HEK293 (cell line): ENCODE measurements at regions not wholly inside any gene's neighbourhood (a gene's known extent, or its start where the extent isn't known, plus 50 kb on each side); places are given as distances from the start of the nearest gene placed in this dataset.

Experiments
- CTCF ChIA-PET: fragments of 350-600 bp; formaldehyde crosslinking; extraction: SDS; loops from one replicate; lab custom pipeline; 2021; ENCODE audit warnings: antibody characterized with exemption; lab: Yijun Ruan, JAX
- POLR2A ChIA-PET: fragments of 300-600 bp; formaldehyde crosslinking; extraction: SDS; loops from one replicate; lab custom pipeline; 2020; ENCODE audit warnings: antibody characterized with exemption, inconsistent platforms; lab: Yijun Ruan, JAX
- H3K27ac ChIP-seq: fragments of 200-500 bp; sonication (Bioruptor generic); 2 replicates; pipeline ENCODE4 v1.5.1; 2014; ENCODE audit warnings: low read depth, low read length, control low read depth, inconsistent platforms; ENCODE audit errors: extremely low read depth
- H3K36me3 ChIP-seq, 2 experiments: fragments of 200-500 bp in 1 of 2; sonication (Bioruptor generic) in 1 of 2; 1 replicate in 1 of 2; 2 replicates in 1 of 2; pipeline ENCODE4 v1.5.1; 2014 to 2017; ENCODE audit warnings: inconsistent platforms in 2 of 2, low read length in 2 of 2; ENCODE audit not compliant: control insufficient read depth in 2 of 2, insufficient read depth in 1 of 2
- H3K4me1 ChIP-seq: fragments of 200-500 bp; sonication (Bioruptor generic); 2 replicates; pipeline ENCODE4 v1.5.1; 2014; ENCODE audit warnings: mild to moderate bottlenecking, low read length, inconsistent platforms; ENCODE audit not compliant: control insufficient read depth, insufficient read depth
- H3K4me3 ChIP-seq: 2 replicates; pipeline ENCODE4 v1.5.1; 2011; ENCODE audit warnings: low read depth, mild to moderate bottlenecking, control low read depth, low read length, moderate library complexity
- H3K9me3 ChIP-seq: fragments of 200-500 bp; sonication (Bioruptor generic); 2 replicates; pipeline ENCODE4 v1.5.1; 2014; ENCODE audit warnings: low read depth, low read length, inconsistent platforms; ENCODE audit not compliant: control insufficient read depth, insufficient read depth
- KLF9 ChIP-seq: fragments of 450-650 bp; formaldehyde crosslinking; IDR thresholded peaks from 2 replicates; pipeline ENCODE4 v1.5.1; 2016; ENCODE audit warnings: missing biosample characterization, missing genetic modification characterization, low read depth
- PRDM10 ChIP-seq: fragments of 450-650 bp; formaldehyde crosslinking; IDR thresholded peaks from 2 replicates; pipeline ENCODE4 v1.5.1; 2016; ENCODE audit warnings: missing biosample characterization, missing genetic modification characterization
- TCF7L2 ChIP-seq: IDR thresholded peaks from 2 replicates; pipeline ENCODE4 v1.6.1; 2011; ENCODE audit warnings: low read depth, mild to moderate bottlenecking, inconsistent platforms, low read length, moderate library complexity, borderline replicate concordance
- ZNF140 ChIP-seq: fragments of 450-650 bp; formaldehyde crosslinking; IDR thresholded peaks from 2 replicates; pipeline ENCODE4 v1.5.1; 2016; ENCODE audit warnings: missing biosample characterization, missing genetic modification characterization
- ZNF146 ChIP-seq: fragments of 450-650 bp; formaldehyde crosslinking; IDR thresholded peaks from 2 replicates; pipeline ENCODE4 v1.5.1; 2016; ENCODE audit warnings: missing biosample characterization, missing genetic modification characterization
- ZNF202 ChIP-seq: fragments of 450-650 bp; formaldehyde crosslinking; IDR thresholded peaks from 2 replicates; pipeline ENCODE4 v1.5.1; 2016; ENCODE audit warnings: missing biosample characterization, missing genetic modification characterization, borderline replicate concordance
- ZNF311 ChIP-seq: fragments of 450-650 bp; formaldehyde crosslinking; IDR thresholded peaks from 2 replicates; pipeline ENCODE4 v1.5.1; 2017; ENCODE audit warnings: missing biosample characterization, missing genetic modification characterization, borderline replicate concordance
- ZNF449 ChIP-seq: fragments of 450-650 bp; formaldehyde crosslinking; IDR thresholded peaks from 2 replicates; pipeline ENCODE4 v1.5.1; 2017; ENCODE audit warnings: missing biosample characterization, mild to moderate bottlenecking, missing genetic modification characterization, moderate library complexity
- ZNF521 ChIP-seq: fragments of 450-650 bp; formaldehyde crosslinking; IDR thresholded peaks from 2 replicates; pipeline ENCODE4 v1.5.1; 2017; ENCODE audit warnings: missing biosample characterization, mild to moderate bottlenecking, missing genetic modification characterization
- ZNF558 ChIP-seq: fragments of 450-650 bp; formaldehyde crosslinking; IDR thresholded peaks from 2 replicates; pipeline ENCODE4 v1.5.1; 2016; ENCODE audit warnings: missing biosample characterization, missing genetic modification characterization
- ZNF701 ChIP-seq: fragments of 450-650 bp; formaldehyde crosslinking; IDR thresholded peaks from 2 replicates; pipeline ENCODE4 v1.5.1; 2016; ENCODE audit warnings: missing biosample characterization, missing genetic modification characterization
- ZNF777 ChIP-seq: fragments of 450-650 bp; formaldehyde crosslinking; IDR thresholded peaks from 2 replicates; pipeline ENCODE4 v1.5.1; 2017; ENCODE audit warnings: missing biosample characterization, missing genetic modification characterization, borderline replicate concordance
- ZSCAN30 ChIP-seq: fragments of 450-650 bp; IDR thresholded peaks from 2 replicates; pipeline ENCODE4 v1.5.1; 2018; ENCODE audit warnings: missing biosample characterization, mild to moderate bottlenecking, missing genetic modification characterization, moderate library complexity
- ZXDB ChIP-seq: fragments of 450-650 bp; formaldehyde crosslinking; IDR thresholded peaks from 2 replicates; pipeline ENCODE4 v1.5.1; 2016; ENCODE audit warnings: missing biosample characterization, missing genetic modification characterization
- TF ChIP-seq, protein P1 (sequence below): fragments of 450-650 bp; IDR thresholded peaks from 2 replicates; pipeline ENCODE4 v1.5.1; 2018; ENCODE audit warnings: missing biosample characterization, mild to moderate bottlenecking, missing genetic modification characterization
- TF ChIP-seq, protein P2 (sequence below): fragments of 450-650 bp; formaldehyde crosslinking; IDR thresholded peaks from 2 replicates; pipeline ENCODE4 v1.5.1; 2017; ENCODE audit warnings: missing biosample characterization, missing genetic modification characterization
- TF ChIP-seq, protein P3 (sequence below): fragments of 450-650 bp; formaldehyde crosslinking; IDR thresholded peaks from 2 replicates; pipeline ENCODE4 v1.5.1; 2017; ENCODE audit warnings: missing biosample characterization, missing genetic modification characterization

DNA sequence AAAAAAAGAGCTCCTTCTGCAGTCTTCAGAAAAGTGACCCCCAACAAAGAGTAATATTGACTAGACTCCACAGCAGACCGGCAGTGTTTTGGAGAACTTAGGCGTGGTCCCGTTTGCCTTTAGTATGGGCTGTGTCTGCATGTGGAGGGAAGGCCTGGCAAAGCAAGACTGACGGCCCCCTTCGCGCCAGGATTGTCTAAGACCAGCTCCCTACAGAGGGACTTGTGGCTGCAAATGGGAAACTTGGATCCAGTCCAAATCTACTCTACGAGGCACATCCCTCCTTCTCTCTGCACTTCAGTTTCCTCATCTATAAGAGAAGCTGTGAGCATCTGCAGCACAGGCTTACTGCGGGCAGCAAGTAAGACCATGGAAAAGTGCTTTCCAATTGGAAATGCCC, 350.0 kb downstream of the ZNF536 start:
- Histone ChIP-seq H3K4me3 (no peak overlapping the region), H3K4me1 (peaks cover 20% of the 10 kb centered on the region), H3K9me3 (no peaks in the 10 kb centered on the region), H3K36me3 (no peaks in the 10 kb centered on the region), H3K27ac (no peak overlapping the region)
- TF ChIP-seq ZNF558 (tag by site-specific recombination): 0 out of 2 replicates have a peak, but pooled peaks have one; percentile 17
- no peak for TF ChIP-seq ZNF521 (tag by site-specific recombination)
- ChIA-PET POLR2A (interaction anchor here (0.6 kb wide), 1 partner anchor 17 kb away, joined by 4 read pairs; no protein-coding TSS in a partner anchor), CTCF (interaction anchor here (0.6 to 1.4 kb wide), 6 partner anchors 23 to 191 kb away, joined by 3 to 5 read pairs (median 4); no protein-coding TSS in a partner anchor)

GRCh38 chr19:30719999-30720345, 347.8 kb downstream of the ZNF536 start:
- Histone ChIP-seq H3K36me3 (no peaks in the 10 kb centered on the region), H3K4me3 (no peak overlapping the region), H3K27ac (no peak overlapping the region; the same call in 1 of the 2 replicates), H3K4me1 (peaks cover 20% of the 10 kb centered on the region), H3K9me3 (no peaks in the 10 kb centered on the region)
- POLR2A ChIA-PET: interaction anchor here (0.8 kb wide), 1 partner anchor 29 kb away, joined by 3 read pairs; no protein-coding TSS in a partner anchor
- CTCF ChIA-PET: interaction anchor here (0.7 to 1.4 kb wide), 7 partner anchors 8 to 1504 kb away, joined by 3 to 9 read pairs (median 3); no protein-coding TSS in a partner anchor
- no peak for TF ChIP-seq ZNF311
- TF ChIP-seq ZNF701: no peak
- TF ChIP-seq ZNF777 (tag by site-specific recombination): no peak
- TF ChIP-seq ZNF146 (tag by site-specific recombination): no peak

DNA sequence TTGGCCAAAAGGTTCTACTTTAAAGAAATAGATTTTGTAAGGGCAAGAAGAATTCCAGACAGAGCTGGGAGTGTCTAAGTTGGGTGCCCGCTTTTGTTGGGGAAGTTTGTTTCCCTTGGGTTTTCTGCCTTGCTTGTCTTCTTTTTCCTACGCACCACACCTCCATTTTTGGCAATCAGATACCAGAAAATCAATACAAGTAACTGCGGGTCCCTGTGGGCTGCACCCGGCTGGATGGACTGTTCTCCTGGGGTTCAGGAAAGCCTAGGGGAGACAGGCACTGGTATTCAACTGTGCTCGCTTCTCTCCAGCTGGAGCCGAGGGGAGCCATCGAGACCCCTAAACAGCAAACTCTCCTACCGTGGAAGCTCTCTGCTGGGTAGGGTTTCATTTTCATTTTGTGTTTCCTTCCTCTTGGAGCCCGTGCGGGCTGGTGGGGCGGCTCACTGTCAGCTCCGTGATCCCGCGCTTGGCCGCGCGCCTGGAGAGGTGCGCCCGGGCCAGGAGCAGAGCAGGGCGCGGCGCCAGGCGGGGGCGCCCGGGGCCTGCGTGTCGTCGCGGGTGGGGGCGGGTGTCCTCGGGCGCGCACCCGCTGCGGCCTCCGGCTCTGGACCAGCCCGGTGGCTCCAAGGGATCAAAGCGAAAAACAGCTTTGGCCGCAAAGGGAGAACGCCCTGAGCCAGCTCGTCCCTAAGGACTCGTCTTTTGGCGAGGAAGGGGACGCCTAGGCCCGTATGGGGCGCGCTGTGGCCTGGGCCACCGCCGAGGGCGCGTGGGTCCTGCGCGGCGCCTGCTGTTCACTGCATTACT, 347.2 kb downstream of the ZNF536 start:
- CTCF ChIA-PET: interaction anchor here (0.6 to 3.4 kb wide), 12 partner anchors 9 to 1504 kb away, joined by 3 to 16 read pairs (median 4); no protein-coding TSS in a partner anchor
- no peaks in the 10 kb centered on the region for H3K36me3 ChIP-seq
- H3K4me3 ChIP-seq: peak overlapping the region; percentile 14
- H3K4me1 ChIP-seq: peaks cover 20% of the 10 kb centered on the region
- no peaks in the 10 kb centered on the region for H3K9me3 ChIP-seq
- POLR2A ChIA-PET: interaction anchor here (0.8 kb wide), 1 partner anchor 30 kb away, joined by 3 read pairs; no protein-coding TSS in a partner anchor
- H3K27ac ChIP-seq: peak overlapping the region; percentile 16; the same call in 1 of the 2 replicates
- TF ChIP-seq ZXDB (tag by site-specific recombination) (no peak), ZNF140 (tag by site-specific recombination) (no peak), PRDM10 (tag by site-specific recombination) (peak; percentile 61), ZNF449 (tag by site-specific recombination) (peak; percentile 95), ZSCAN30 (tag by site-specific recombination) (0 out of 2 replicates have a peak, but pooled peaks have one; percentile 63), KLF9 (tag by site-specific recombination) (no peak), TCF7L2 (0 out of 2 replicates have a peak, but pooled peaks have one; percentile 13), ZNF202 (tag by site-specific recombination) (no peak)
- TF ChIP-seq, protein P1, sequence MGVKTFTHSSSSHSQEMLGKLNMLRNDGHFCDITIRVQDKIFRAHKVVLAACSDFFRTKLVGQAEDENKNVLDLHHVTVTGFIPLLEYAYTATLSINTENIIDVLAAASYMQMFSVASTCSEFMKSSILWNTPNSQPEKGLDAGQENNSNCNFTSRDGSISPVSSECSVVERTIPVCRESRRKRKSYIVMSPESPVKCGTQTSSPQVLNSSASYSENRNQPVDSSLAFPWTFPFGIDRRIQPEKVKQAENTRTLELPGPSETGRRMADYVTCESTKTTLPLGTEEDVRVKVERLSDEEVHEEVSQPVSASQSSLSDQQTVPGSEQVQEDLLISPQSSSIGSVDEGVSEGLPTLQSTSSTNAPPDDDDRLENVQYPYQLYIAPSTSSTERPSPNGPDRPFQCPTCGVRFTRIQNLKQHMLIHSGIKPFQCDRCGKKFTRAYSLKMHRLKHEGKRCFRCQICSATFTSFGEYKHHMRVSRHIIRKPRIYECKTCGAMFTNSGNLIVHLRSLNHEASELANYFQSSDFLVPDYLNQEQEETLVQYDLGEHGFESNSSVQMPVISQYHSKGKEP (tag by site-specific recombination): no peak
- TF ChIP-seq, protein P2, sequence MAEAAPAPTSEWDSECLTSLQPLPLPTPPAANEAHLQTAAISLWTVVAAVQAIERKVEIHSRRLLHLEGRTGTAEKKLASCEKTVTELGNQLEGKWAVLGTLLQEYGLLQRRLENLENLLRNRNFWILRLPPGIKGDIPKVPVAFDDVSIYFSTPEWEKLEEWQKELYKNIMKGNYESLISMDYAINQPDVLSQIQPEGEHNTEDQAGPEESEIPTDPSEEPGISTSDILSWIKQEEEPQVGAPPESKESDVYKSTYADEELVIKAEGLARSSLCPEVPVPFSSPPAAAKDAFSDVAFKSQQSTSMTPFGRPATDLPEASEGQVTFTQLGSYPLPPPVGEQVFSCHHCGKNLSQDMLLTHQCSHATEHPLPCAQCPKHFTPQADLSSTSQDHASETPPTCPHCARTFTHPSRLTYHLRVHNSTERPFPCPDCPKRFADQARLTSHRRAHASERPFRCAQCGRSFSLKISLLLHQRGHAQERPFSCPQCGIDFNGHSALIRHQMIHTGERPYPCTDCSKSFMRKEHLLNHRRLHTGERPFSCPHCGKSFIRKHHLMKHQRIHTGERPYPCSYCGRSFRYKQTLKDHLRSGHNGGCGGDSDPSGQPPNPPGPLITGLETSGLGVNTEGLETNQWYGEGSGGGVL (tag by site-specific recombination): no peak
- TF ChIP-seq, protein P3, sequence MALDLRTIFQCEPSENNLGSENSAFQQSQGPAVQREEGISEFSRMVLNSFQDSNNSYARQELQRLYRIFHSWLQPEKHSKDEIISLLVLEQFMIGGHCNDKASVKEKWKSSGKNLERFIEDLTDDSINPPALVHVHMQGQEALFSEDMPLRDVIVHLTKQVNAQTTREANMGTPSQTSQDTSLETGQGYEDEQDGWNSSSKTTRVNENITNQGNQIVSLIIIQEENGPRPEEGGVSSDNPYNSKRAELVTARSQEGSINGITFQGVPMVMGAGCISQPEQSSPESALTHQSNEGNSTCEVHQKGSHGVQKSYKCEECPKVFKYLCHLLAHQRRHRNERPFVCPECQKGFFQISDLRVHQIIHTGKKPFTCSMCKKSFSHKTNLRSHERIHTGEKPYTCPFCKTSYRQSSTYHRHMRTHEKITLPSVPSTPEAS (tag by site-specific recombination): no peak
